GM12878 (cell line): ENCODE measurements at regions not wholly inside any gene's neighbourhood (a gene's known extent, or its start where the extent isn't known, plus 50 kb on each side); places are given as distances from the start of the nearest gene placed in this dataset.

ENCODE experiments used
- BHLHE40 ChIP-seq, 2 experiments: fragments of 450-650 bp in 1 of 2; IDR thresholded peaks; 2 replicates each; pipeline ENCODE4 v1.6.1; 2011 to 2017; ENCODE audit warnings: low read depth in 2 of 2, borderline replicate concordance in 1 of 2, improper control_type of control experiment in 1 of 2, low read length in 1 of 2, mild to moderate bottlenecking in 1 of 2
- CHD2 ChIP-seq: IDR thresholded peaks from 2 replicates; pipeline ENCODE4 v1.6.1; 2011; ENCODE audit warnings: low read depth, low read length, improper control_type of control experiment, borderline replicate concordance
- HDAC6 ChIP-seq: fragments of 200-600 bp; sonication (generic); IDR thresholded peaks from one replicate; pipeline ENCODE4 v1.8.0; 2017; ENCODE audit warnings: antibody characterized with exemption; ENCODE audit not compliant: unreplicated experiment
- POLR2A ChIP-seq: IDR thresholded peaks from 2 replicates; pipeline ENCODE4 v1.6.1; 2011; ENCODE audit warnings: low read depth, mild to moderate bottlenecking, low read length
- POLR2AphosphoS5 ChIP-seq: IDR thresholded peaks from 2 replicates; pipeline ENCODE4 v1.6.1; 2011; ENCODE audit warnings: mild to moderate bottlenecking, low read length, inconsistent platforms
- SREBF1 ChIP-seq: IDR thresholded peaks from 2 replicates; pipeline ENCODE4 v1.6.1; 2012; ENCODE audit warnings: mild to moderate bottlenecking, low read length
- TAF1 ChIP-seq: IDR thresholded peaks from 2 replicates; pipeline ENCODE4 v1.6.1; 2011; ENCODE audit warnings: mild to moderate bottlenecking, low read depth, low read length, borderline replicate concordance
- USF2 ChIP-seq: IDR thresholded peaks from 2 replicates; pipeline ENCODE4 v1.6.1; 2011; ENCODE audit warnings: low read depth, low read length, improper control_type of control experiment, borderline replicate concordance
- TF ChIP-seq, protein P1 (sequence below), 3 experiments: IDR thresholded peaks in 2 of 3; conservative IDR thresholded peaks in 1 of 3; 2 replicates each; pipeline ENCODE4 v1.5.1; 2011; ENCODE audit warnings: low read depth in 3 of 3, low read length in 3 of 3, mild to moderate bottlenecking in 3 of 3, control low read depth in 2 of 3, moderate library complexity in 2 of 3, inconsistent platforms in 1 of 3, mixed read lengths in 1 of 3; ENCODE audit not compliant: control insufficient read depth in 2 of 3, insufficient read depth in 1 of 3; ENCODE audit errors: extremely low read depth in 1 of 3
- TF ChIP-seq, protein P2 (sequence below): IDR thresholded peaks from 2 replicates; pipeline ENCODE4 v1.6.1; 2011; ENCODE audit warnings: borderline replicate concordance, low read depth, mild to moderate bottlenecking, moderate library complexity, mixed read lengths, low read length; ENCODE audit not compliant: insufficient read depth; ENCODE audit errors: extremely low read length
- TF ChIP-seq, protein P3 (sequence below): IDR thresholded peaks from 2 replicates; pipeline ENCODE4 v1.6.1; 2012; ENCODE audit warnings: low read depth, low read length, improper control_type of control experiment

DNA sequence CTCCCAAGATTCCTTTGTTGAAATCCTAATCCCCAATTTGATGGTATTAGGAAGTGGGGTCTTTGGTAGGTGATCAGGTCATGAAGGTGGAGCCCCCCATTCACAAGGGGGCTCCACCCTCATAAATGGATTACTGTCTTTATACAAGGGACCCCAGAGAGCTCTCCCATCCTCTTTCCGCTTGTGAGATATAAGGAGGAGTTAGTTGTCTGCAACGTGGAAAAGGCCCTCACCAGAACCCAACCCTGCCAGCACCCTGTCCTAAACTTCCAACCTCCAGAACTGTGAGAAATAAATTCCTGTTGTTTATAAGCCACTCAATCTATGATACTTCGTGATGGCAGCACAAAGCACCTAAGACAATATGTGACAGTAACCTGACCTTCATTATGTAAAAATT is 684.1 kb upstream of the HS6ST1 start:
- TF ChIP-seq USF2 (no peak), CHD2 (no peak), POLR2AphosphoS5 (no peak), BHLHE40 (IDR thresholded peaks at IDR 0.05; ENCODE audit: borderline replicate concordance in 1 of 2, low read depth in 2 of 2, low read length in 1 of 2) (no peak), TAF1 (no peak), POLR2A (no peak), SREBF1 (no peak), HDAC6 (no peak)
- TF ChIP-seq, protein P1, sequence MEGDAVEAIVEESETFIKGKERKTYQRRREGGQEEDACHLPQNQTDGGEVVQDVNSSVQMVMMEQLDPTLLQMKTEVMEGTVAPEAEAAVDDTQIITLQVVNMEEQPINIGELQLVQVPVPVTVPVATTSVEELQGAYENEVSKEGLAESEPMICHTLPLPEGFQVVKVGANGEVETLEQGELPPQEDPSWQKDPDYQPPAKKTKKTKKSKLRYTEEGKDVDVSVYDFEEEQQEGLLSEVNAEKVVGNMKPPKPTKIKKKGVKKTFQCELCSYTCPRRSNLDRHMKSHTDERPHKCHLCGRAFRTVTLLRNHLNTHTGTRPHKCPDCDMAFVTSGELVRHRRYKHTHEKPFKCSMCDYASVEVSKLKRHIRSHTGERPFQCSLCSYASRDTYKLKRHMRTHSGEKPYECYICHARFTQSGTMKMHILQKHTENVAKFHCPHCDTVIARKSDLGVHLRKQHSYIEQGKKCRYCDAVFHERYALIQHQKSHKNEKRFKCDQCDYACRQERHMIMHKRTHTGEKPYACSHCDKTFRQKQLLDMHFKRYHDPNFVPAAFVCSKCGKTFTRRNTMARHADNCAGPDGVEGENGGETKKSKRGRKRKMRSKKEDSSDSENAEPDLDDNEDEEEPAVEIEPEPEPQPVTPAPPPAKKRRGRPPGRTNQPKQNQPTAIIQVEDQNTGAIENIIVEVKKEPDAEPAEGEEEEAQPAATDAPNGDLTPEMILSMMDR (IDR thresholded peaks at IDR 0.05 in 2 of 3, conservative IDR thresholded peaks at IDR 0.05 in 1 of 3; ENCODE audit: control insufficient read depth in 2 of 3, extremely low read depth in 1 of 3, insufficient read depth in 1 of 3, low read depth in 3 of 3, low read length in 3 of 3): no peak
- TF ChIP-seq, protein P2, sequence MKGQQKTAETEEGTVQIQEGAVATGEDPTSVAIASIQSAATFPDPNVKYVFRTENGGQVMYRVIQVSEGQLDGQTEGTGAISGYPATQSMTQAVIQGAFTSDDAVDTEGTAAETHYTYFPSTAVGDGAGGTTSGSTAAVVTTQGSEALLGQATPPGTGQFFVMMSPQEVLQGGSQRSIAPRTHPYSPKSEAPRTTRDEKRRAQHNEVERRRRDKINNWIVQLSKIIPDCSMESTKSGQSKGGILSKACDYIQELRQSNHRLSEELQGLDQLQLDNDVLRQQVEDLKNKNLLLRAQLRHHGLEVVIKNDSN: no peak
- TF ChIP-seq, protein P3, sequence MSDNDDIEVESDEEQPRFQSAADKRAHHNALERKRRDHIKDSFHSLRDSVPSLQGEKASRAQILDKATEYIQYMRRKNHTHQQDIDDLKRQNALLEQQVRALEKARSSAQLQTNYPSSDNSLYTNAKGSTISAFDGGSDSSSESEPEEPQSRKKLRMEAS: no peak
